Ascending aorta (tissue), 2 donors: ENCODE measurements at regions not wholly inside any gene's neighbourhood (a gene's known extent, or its start where the extent isn't known, plus 50 kb on each side); places are given as distances from the start of the nearest gene placed in this dataset.
A peak's percentile ranks its signal among the peaks of the same experiment; 100 is the strongest.

Source experiments
- DNase-seq, 2 donors: peaks; one replicate each; pipeline ENCODE4 v3.0.0-alpha.2; 2019; ENCODE audit warnings: low spot score in 2 of 2
- H3K27ac ChIP-seq, 2 donors: fragments of 200-600 bp; sonication (generic); one replicate each; pipeline ENCODE4 v1.5.1; 2016 to 2017; ENCODE audit warnings: mild to moderate bottlenecking in 1 of 2
- H3K27me3 ChIP-seq: fragments of 200-600 bp; sonication (generic); one replicate; pipeline ENCODE4 v1.5.1; 2017
- H3K36me3 ChIP-seq, 2 donors: fragments of 200-600 bp; sonication (generic); one replicate each; pipeline ENCODE4 v1.5.1; 2016
- H3K4me1 ChIP-seq, 2 donors: fragments of 200-600 bp; sonication (generic); one replicate each; pipeline ENCODE4 v1.5.1; 2016 to 2017; ENCODE audit warnings: mild to moderate bottlenecking in 1 of 2
- H3K4me3 ChIP-seq, 2 donors: fragments of 200-600 bp; sonication (generic); one replicate each; pipeline ENCODE4 v1.5.1; 2016 to 2017; ENCODE audit warnings: mild to moderate bottlenecking in 1 of 2
- H3K9me3 ChIP-seq, 2 donors: fragments of 200-600 bp; sonication (generic); one replicate each; pipeline ENCODE4 v1.5.1; 2016
- intact Hi-C: fragments of 100-400 bp; cut with DNase I; formaldehyde crosslinking; loops from one replicate; pipeline ENCODE4 v1.15.1; 2023
- TF ChIP-seq, protein P1 (sequence below), 3 experiments: fragments of 200-600 bp in 2 of 3; fragments of 450-650 bp in 1 of 3; sonication (generic) in 2 of 3; IDR thresholded peaks; one replicate each; pipeline ENCODE4 v1.5.1; 2016 to 2019; ENCODE audit warnings: antibody characterized with exemption in 3 of 3, mild to moderate bottlenecking in 1 of 3, moderate library complexity in 1 of 3

DNA sequence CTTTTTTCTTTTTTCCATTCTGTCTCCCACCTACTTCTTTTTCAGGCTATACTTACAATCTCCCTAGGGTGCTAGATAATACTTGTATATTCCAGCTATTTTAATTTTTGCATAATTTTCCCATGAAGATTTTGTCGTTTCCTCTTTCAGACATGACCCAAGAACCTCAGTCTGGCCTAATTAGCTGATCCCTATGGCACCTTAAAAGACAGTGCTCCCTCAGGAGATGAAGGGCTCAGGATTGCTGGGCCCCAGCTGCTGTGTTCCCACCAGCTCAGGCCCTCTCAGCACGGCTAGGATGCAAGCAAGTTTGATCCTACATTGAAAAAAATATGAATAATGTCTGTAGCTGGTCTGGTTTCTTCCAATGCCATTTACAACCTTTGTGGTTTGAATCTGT is 55.0 kb upstream of the RGS5 start:
- no peak overlapping the region for H3K4me3 ChIP-seq
- TF ChIP-seq, protein P1, sequence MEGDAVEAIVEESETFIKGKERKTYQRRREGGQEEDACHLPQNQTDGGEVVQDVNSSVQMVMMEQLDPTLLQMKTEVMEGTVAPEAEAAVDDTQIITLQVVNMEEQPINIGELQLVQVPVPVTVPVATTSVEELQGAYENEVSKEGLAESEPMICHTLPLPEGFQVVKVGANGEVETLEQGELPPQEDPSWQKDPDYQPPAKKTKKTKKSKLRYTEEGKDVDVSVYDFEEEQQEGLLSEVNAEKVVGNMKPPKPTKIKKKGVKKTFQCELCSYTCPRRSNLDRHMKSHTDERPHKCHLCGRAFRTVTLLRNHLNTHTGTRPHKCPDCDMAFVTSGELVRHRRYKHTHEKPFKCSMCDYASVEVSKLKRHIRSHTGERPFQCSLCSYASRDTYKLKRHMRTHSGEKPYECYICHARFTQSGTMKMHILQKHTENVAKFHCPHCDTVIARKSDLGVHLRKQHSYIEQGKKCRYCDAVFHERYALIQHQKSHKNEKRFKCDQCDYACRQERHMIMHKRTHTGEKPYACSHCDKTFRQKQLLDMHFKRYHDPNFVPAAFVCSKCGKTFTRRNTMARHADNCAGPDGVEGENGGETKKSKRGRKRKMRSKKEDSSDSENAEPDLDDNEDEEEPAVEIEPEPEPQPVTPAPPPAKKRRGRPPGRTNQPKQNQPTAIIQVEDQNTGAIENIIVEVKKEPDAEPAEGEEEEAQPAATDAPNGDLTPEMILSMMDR (IDR thresholded peaks at IDR 0.05), result no peak
- H3K27me3 ChIP-seq, result no peaks in the 10 kb centered on the region
- intact Hi-C loops, result loop anchor here (1.0 kb wide), 1 partner anchor 26 kb away; no protein-coding TSS in a partner anchor
- no peaks in the 10 kb centered on the region for H3K36me3 ChIP-seq
- H3K27ac ChIP-seq, result peak overlapping the region; percentile 62 to 76
- no peaks in the 10 kb centered on the region for H3K9me3 ChIP-seq
- H3K4me1 ChIP-seq, result peaks cover 3 to 8% of the 10 kb centered on the region in 2 donors
- DNase-seq, result no peak

- peak overlapping the region; percentile 62 to 76 for H3K27ac ChIP-seq
- intact Hi-C loops, result loop anchor here (1.0 kb wide), 1 partner anchor 27 kb away; no protein-coding TSS in a partner anchor
These were observed 55.5 kb upstream of the RGS5 start for GRCh38 chr1:163258181-163258580.

GRCh38 chr1:163263818-163264655 is 57.7 kb upstream of the NUF2 start:
- H3K4me1 ChIP-seq, result peaks cover 0 to 9% of the 10 kb centered on the region in 2 donors
- intact Hi-C loops, result loop anchor here (5.0 kb wide), 1 partner anchor 62 kb away; the partner anchor contains the start of gene RGS5
- no peaks in the 10 kb centered on the region for H3K36me3 ChIP-seq

More at GRCh38 chr1:163258181-163258580, 55.5 kb upstream of the RGS5 start:
- Histone ChIP-seq H3K36me3 (no peaks in the 10 kb centered on the region), H3K27me3 (no peaks in the 10 kb centered on the region), H3K4me3 (no peak overlapping the region), H3K9me3 (no peaks in the 10 kb centered on the region), H3K4me1 (peaks cover 3 to 8% of the 10 kb centered on the region in 2 donors)
- no peak for DNase-seq
- TF ChIP-seq, protein P1 (IDR thresholded peaks at IDR 0.05), result no peak

GRCh38 chr1:163265547-163265946 is 56.2 kb upstream of the NUF2 start:
- no peak overlapping the region for H3K4me3 ChIP-seq
- H3K27me3 ChIP-seq, result no peaks in the 10 kb centered on the region
- no peak overlapping the region for H3K27ac ChIP-seq
- intact Hi-C loops, result no loop called here
- TF ChIP-seq, protein P1 (IDR thresholded peaks at IDR 0.05), result no peak
- H3K9me3 ChIP-seq, result no peaks in the 10 kb centered on the region
- no peak for DNase-seq
- no peaks in the 10 kb centered on the region for H3K36me3 ChIP-seq
- peaks cover 0 to 9% of the 10 kb centered on the region in 2 donors for H3K4me1 ChIP-seq

More at GRCh38 chr1:163263818-163264655, 57.7 kb upstream of the NUF2 start:
- no peak for DNase-seq
- Histone ChIP-seq H3K4me3 (no peak overlapping the region), H3K27me3 (no peaks in the 10 kb centered on the region), H3K27ac (no peak overlapping the region), H3K9me3 (no peaks in the 10 kb centered on the region)
- TF ChIP-seq, protein P1 (IDR thresholded peaks at IDR 0.05), result no peak

DNA sequence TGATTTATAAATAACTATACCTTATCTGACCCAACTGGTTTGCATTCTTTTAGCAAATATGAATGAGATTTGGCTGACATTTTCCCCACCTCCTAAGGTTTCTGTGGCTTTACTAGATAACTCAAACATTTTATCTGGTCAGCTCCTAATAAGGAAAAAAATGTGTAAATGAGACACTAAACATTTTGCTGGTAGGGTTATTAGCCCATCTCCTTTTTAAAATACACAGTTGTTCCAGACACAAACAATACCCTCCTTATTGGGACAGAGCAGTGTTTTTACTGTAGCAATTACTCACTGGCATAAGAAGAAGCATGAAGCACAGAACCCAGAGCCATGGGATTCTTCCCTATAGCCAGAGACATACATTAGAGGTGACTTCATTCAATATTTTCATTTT is 53.8 kb upstream of the NUF2 start:
- no peak for DNase-seq
- Histone ChIP-seq H3K9me3 (no peaks in the 10 kb centered on the region), H3K4me1 (peaks cover 0 to 9% of the 10 kb centered on the region in 2 donors), H3K27me3 (no peaks in the 10 kb centered on the region), H3K36me3 (no peaks in the 10 kb centered on the region), H3K27ac (no peak overlapping the region), H3K4me3 (no peak overlapping the region)
- intact Hi-C loops, result no loop called here
- TF ChIP-seq, protein P1 (IDR thresholded peaks at IDR 0.05), result no peak
